LoVo (cell line): ENCODE measurements at regions not wholly inside any gene's neighbourhood (a gene's known extent, or its start where the extent isn't known, plus 50 kb on each side); places are given as distances from the start of the nearest gene placed in this dataset.

Source experiments
- DNase-seq: peaks from one replicate; pipeline ENCODE4 v3.0.0-alpha.2; 2016; ENCODE audit warnings: low spot score

DNA sequence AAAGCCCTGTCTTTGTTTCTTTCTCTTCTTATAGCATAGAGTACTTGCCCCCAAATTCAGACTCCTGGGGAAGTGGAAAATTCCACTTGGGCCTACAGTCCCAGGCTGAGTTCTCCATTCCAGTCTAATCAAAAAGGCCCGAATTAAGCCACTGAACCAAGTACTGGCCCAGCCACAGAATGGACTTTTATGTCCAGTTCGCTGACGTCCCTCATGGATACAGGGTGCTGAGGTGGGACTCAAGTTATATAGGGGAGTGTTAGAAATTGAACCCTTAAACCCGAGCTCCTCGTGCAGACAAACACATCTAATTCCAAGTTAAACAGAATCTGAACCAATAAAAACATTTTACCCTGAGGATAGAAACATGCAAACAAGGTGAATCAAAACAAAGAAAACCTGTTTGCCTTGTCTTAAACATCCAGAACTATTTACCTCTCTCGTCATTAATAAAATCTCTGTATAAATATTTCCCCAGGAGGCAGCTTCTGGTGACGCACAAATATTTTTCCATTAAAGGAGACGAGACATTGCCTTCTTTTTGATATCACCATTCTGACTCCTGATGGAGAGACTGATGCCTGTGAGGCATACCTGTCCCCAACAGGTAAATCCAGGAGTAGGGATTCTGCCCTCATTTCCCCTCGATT, 136.8 kb upstream of the ARL4C start:
- DNase-seq = no peak

DNA sequence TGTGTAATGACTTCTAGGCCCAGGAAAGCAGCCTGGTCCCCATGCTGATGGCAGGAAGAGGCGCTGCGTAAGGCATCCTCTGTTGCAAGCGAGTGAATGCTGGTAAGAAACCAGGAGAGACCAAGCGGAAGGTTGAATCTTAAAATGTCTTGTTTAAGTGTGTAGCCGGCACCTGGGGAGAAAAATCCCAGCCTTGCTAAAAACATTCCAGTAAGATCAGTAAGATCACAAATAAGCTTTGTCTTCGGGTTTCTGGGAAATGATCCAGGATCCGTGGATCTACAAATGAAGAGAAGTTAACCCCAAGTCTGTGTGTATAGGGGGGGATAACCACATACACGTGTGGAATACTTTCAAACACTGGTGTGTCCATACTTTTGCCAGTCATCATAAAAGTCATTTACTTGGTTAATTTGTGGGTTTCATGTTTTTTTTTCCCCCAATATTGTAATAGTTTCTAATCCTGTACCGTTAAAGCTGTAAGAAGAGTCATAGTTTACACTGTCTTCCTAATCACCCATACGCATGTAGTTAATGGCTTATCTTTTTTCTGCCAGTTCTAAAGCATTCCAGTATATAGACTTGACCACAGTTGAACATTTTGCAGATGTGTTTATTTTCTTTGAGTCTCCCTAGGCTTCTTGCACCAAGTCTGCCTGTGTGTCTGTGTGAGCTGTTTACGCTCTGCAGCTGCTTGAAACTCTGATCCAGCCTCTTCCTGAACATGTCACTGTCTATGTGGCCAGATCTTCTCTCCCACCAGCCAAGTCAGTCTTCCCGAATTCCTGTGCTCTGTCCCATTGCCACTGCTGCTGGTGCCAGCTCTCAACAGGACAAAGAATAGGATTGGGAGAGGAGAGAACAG, 135.9 kb upstream of the ARL4C start:
- DNase-seq = no peak

- no peak for DNase-seq
These were observed 135.0 kb upstream of the ARL4C start for GRCh38 chr2:234631646-234632514.

DNA sequence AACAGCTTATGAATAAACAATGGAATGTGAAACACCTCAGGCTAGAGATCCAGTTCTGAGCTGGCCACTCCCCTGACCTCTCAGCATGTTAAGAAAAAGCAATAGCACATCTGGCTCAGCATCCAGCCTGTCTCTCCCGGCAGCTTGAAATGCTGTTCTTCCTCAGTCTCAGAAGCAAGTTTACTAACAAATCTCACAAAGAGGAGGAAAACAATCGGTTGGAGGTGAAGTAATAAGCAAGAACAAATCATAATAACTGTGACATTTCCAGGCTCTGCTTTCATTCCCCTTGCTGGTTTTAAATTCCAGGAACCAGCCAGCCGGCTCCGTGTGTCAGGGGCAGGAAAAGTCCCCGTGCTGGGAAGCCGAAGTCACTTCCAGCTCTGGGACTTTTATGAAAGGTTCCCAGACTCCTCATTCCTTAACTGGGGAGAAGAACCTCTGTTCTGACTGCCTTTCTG, 133.9 kb upstream of the ARL4C start:
- DNase-seq = no peak

DNA sequence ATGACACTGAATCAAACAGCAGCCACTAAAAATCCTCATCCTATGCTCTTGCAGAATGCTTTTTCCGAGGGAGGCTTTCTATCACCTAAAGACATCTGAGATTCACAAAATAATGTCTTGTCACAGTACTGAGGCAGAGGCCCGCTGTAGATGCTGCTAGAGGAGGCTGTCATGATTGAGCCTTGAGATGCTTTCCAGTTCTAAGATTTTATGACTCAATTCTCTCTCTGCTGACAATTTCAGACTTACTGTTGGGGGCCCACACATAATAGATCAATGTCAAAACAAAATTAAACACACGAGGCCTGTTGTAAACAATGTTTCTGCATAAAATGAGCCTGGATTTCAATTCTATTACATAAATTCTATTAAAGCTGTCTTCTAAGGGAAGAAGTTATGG, 132.7 kb upstream of the ARL4C start:
- DNase-seq = no peak

GRCh38 chr2:234628953-234629352, 132.1 kb upstream of the ARL4C start:
- DNase-seq = no peak

GRCh38 chr2:234627308-234627707, 130.4 kb upstream of the ARL4C start:
- DNase-seq = no peak

DNA sequence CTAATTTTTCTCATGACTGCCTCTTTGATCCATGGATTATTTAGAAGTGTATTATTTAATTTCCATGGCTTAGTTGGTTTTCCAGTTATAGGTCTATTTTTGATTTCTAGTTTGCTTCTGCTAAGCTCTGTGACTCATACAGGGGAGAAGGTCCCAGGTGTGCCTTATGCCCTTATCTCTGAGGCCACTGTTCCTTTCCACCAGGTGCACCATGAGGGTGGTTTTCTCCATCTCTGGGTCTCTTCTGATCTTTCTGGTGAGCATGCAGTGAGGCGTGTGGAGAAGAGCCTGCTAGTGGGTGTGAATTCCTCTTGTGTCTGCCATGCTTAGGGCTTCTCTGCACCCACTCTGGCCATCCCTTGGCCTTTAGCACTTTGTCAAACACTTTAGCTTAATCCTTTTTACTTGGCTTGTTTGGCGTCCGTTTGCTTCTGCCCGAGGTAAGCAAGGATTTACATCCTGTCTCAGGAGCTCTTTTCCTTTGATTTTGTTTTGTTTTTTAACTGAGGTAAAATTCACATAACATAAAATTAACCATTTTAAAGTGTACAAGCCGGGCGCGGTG, 129.8 kb upstream of the ARL4C start:
- DNase-seq = no peak

- peak; percentile 28 for DNase-seq
These were observed 128.9 kb upstream of the ARL4C start for GRCh38 chr2:234625626-234626250.

DNA sequence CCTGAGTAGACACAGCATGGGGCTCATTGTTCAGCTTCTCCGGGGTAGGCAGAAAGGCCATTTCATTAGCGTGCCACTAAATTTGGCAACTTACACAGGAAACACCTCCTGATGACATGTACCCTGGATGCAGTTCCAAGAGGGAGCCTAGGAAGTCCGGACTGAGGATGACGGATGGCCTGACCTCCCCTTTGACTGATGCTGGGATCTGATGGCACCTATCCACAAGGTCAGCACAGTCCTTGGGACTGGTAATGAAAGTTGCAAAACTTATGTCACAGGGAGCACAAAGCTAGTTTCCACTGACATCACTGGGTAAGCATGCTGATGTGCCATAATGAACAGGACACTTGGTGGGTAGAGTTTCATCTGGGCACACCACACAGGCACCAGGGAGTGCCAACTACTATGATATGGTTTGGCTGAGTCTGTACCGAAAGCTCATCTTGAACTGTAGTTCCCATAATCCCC, 126.7 kb upstream of the ARL4C start:
- no peak for DNase-seq

DNA sequence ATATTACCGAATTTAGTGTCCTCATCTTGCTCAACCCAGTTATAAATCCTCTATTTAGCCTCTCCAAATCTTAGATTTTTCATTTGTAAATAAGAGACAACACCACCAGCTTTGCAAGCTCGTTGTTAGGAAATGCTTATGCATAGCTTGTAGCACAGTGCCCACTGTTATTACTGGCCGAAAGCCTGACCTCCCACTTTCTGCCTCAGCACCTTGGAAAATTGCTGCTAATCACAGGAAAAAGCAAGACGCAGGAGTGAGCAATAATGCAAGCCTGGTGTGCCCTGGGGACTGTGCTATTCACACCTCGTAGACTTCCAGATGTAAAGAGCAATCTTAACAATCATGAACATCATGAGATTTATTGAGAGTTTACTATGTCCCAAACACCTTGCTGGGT, 124.2 kb upstream of the ARL4C start:
- no peak for DNase-seq

GRCh38 chr2:234620018-234620417, 123.1 kb upstream of the ARL4C start:
- no peak for DNase-seq

- no peak for DNase-seq
These were observed 118.9 kb upstream of the ARL4C start for GRCh38 chr2:234615643-234616356.

- DNase-seq = no peak
These were observed 114.3 kb upstream of the ARL4C start for GRCh38 chr2:234611209-234611608.

DNA sequence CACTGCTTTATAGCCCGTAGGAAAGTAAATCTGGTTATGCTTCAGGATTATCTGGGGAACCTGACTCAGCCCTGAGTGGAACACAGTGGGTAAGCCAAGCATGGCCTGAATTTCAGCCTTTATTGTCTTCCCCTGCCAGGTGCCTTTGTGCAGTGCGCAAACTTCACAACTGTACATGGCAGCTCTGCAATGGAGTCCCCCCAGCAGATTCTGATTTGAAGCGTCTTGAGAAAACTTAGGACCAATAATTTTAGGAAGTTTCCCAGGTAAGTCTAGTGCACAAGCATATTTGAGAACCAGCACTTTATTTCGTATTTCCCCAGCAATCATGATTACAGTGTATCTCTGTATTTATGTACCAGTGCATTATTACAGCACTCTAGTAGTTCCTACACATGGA, 112.1 kb upstream of the ARL4C start:
- no peak for DNase-seq

DNA sequence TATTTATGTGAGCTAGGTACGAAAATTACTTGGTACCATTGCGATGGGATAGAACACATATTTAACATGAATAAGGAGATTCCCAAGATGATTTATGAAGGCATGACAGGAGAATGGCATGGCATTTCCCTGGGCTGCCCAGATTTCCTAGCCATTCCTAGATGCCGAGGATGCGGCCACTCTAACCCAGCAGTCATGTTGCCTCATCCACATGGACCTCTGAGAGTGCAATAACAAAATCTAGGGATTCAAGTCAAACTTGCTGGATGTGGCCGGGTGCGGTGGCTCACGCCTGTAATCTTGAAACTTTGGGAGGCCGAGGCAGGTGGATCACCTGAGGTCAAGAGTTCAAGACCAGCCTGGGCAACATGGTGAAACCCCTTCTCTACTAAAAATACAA, 110.8 kb upstream of the ARL4C start:
- no peak for DNase-seq

DNA sequence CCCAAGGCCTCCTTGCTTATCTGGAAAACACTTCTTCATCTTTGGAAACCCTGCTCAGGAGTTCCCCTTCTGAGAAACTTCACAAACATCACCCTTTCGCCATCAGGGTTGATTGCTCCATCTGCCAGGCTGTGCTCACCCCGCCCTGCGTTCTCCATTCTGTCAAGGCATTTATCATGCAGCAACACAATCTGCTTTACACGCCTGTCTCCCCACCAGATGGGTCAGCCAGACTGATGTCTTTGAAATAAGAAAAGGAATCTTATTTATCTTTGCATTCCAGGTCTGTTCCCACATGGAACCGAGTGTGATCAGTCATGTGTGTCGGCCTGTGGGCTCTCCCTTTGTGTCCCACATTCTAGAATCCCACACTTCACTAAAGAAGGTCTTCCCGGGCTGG, 110.0 kb upstream of the ARL4C start:
- DNase-seq = no peak

- no peak for DNase-seq
These were observed 106.7 kb upstream of the ARL4C start for GRCh38 chr2:234603619-234604018.

- DNase-seq = no peak
These were observed 104.3 kb upstream of the ARL4C start for GRCh38 chr2:234601213-234601612.

- no peak for DNase-seq
These were observed 100.6 kb upstream of the ARL4C start for GRCh38 chr2:234597576-234597861.
